NT2/D1 (cell line): ENCODE measurements at regions not wholly inside any gene's neighbourhood (a gene's known extent, or its start where the extent isn't known, plus 50 kb on each side); places are given as distances from the start of the nearest gene placed in this dataset.

Source experiments
- DNase-seq: peaks from one replicate; pipeline ENCODE4 v3.0.0-alpha.2; 2011; ENCODE audit warnings: low read depth, low spot score
- H3K27me3 ChIP-seq: 2 replicates; pipeline ENCODE4 v1.6.0; 2011; ENCODE audit warnings: mild to moderate bottlenecking; ENCODE audit not compliant: insufficient read length, insufficient read depth
- H3K36me3 ChIP-seq: 2 replicates; pipeline ENCODE4 v1.6.1; 2011; ENCODE audit warnings: mild to moderate bottlenecking, low read length, mixed read lengths; ENCODE audit not compliant: insufficient read depth, insufficient read length
- H3K4me1 ChIP-seq: 2 replicates; pipeline ENCODE4 v1.5.1; 2011; ENCODE audit not compliant: insufficient read depth, insufficient read length
- H3K4me3 ChIP-seq: 2 replicates; pipeline ENCODE4 v1.5.1; 2011; ENCODE audit warnings: low read depth; ENCODE audit not compliant: insufficient read length
- H3K9ac ChIP-seq: 2 replicates; pipeline ENCODE4 v1.6.0; 2011; ENCODE audit warnings: low read depth; ENCODE audit not compliant: insufficient read length
- H3K9me3 ChIP-seq: 2 replicates; pipeline ENCODE4 v1.5.1; 2011; ENCODE audit warnings: mild to moderate bottlenecking, low read length; ENCODE audit not compliant: insufficient read depth
- SUZ12 ChIP-seq: IDR thresholded peaks from 2 replicates; pipeline ENCODE4 v1.6.1; 2011; ENCODE audit not compliant: insufficient read length, insufficient read depth; ENCODE audit errors: extremely low read depth
- YY1 ChIP-seq: IDR thresholded peaks from 2 replicates; pipeline ENCODE4 v1.6.1; 2011; ENCODE audit not compliant: insufficient read length, insufficient read depth
- ZNF274 ChIP-seq: IDR thresholded peaks from 2 replicates; pipeline ENCODE4 v1.6.1; 2011; ENCODE audit warnings: mild to moderate bottlenecking, low read depth, low read length

GRCh38 chr13:48862572-48862971 is 113.1 kb upstream of the FNDC3A start:
- Histone ChIP-seq H3K4me3 (no peak overlapping the region), H3K4me1 (no peaks in the 10 kb centered on the region), H3K9ac (no peak overlapping the region), H3K9me3 (no peaks in the 10 kb centered on the region), H3K27me3 (no peaks in the 10 kb centered on the region), H3K36me3 (no peaks in the 10 kb centered on the region)
- TF ChIP-seq YY1 (no peak), ZNF274 (no peak), SUZ12 (no peak)
- DNase-seq: no peak

- no peak overlapping the region for H3K9ac ChIP-seq
- TF ChIP-seq ZNF274 (no peak), SUZ12 (no peak), YY1 (no peak)
- no peaks in the 10 kb centered on the region for H3K4me1 ChIP-seq
- H3K36me3 ChIP-seq: no peaks in the 10 kb centered on the region
- no peak overlapping the region for H3K4me3 ChIP-seq
- H3K9me3 ChIP-seq: no peaks in the 10 kb centered on the region
- no peaks in the 10 kb centered on the region for H3K27me3 ChIP-seq
- no peak for DNase-seq
These were observed 111.6 kb upstream of the FNDC3A start for GRCh38 chr13:48864100-48864499.

GRCh38 chr13:48866249-48866648 is 109.5 kb upstream of the FNDC3A start:
- no peak overlapping the region for H3K9ac ChIP-seq
- no peaks in the 10 kb centered on the region for H3K36me3 ChIP-seq
- no peaks in the 10 kb centered on the region for H3K9me3 ChIP-seq
- TF ChIP-seq ZNF274 (no peak), SUZ12 (no peak), YY1 (no peak)
- no peak overlapping the region for H3K4me3 ChIP-seq
- no peak for DNase-seq
- H3K4me1 ChIP-seq: no peaks in the 10 kb centered on the region
- H3K27me3 ChIP-seq: no peaks in the 10 kb centered on the region

- no peaks in the 10 kb centered on the region for H3K9me3 ChIP-seq
- H3K36me3 ChIP-seq: no peaks in the 10 kb centered on the region
- no peak overlapping the region for H3K9ac ChIP-seq
- TF ChIP-seq SUZ12: no peak
- TF ChIP-seq ZNF274: no peak
- no peak for TF ChIP-seq YY1
- H3K27me3 ChIP-seq: no peaks in the 10 kb centered on the region
- DNase-seq: no peak
- no peaks in the 10 kb centered on the region for H3K4me1 ChIP-seq
- no peak overlapping the region for H3K4me3 ChIP-seq
These were observed 102.6 kb upstream of the FNDC3A start for GRCh38 chr13:48873081-48873480.

- H3K27me3 ChIP-seq: no peaks in the 10 kb centered on the region
- DNase-seq: peak; percentile 85
These were observed 102.1 kb upstream of the FNDC3A start for GRCh38 chr13:48873587-48873986.

GRCh38 chr13:48874165-48874564 is 101.5 kb upstream of the FNDC3A start:
- no peak for DNase-seq
- Histone ChIP-seq H3K4me1 (no peaks in the 10 kb centered on the region), H3K9me3 (no peaks in the 10 kb centered on the region), H3K4me3 (no peak overlapping the region), H3K27me3 (no peaks in the 10 kb centered on the region), H3K9ac (no peak overlapping the region), H3K36me3 (no peaks in the 10 kb centered on the region)
- TF ChIP-seq SUZ12: no peak
- no peak for TF ChIP-seq YY1
- no peak for TF ChIP-seq ZNF274

More at GRCh38 chr13:48873587-48873986, 102.1 kb upstream of the FNDC3A start:
- no peaks in the 10 kb centered on the region for H3K4me1 ChIP-seq
- TF ChIP-seq SUZ12: no peak
- TF ChIP-seq ZNF274: no peak
- TF ChIP-seq YY1: no peak
- no peaks in the 10 kb centered on the region for H3K36me3 ChIP-seq
- H3K4me3 ChIP-seq: no peak overlapping the region
- H3K9ac ChIP-seq: no peak overlapping the region
- H3K9me3 ChIP-seq: no peaks in the 10 kb centered on the region

- Histone ChIP-seq H3K27me3 (no peaks in the 10 kb centered on the region), H3K9ac (no peak overlapping the region), H3K36me3 (no peaks in the 10 kb centered on the region), H3K9me3 (no peaks in the 10 kb centered on the region), H3K4me3 (no peak overlapping the region), H3K4me1 (no peaks in the 10 kb centered on the region)
- TF ChIP-seq ZNF274 (no peak), SUZ12 (no peak), YY1 (no peak)
- DNase-seq: no peak
These were observed 100.7 kb upstream of the FNDC3A start for GRCh38 chr13:48875047-48875446.

GRCh38 chr13:48876289-48876688 is 99.4 kb upstream of the FNDC3A start:
- TF ChIP-seq SUZ12 (no peak), YY1 (no peak), ZNF274 (no peak)
- Histone ChIP-seq H3K4me1 (no peaks in the 10 kb centered on the region), H3K27me3 (no peaks in the 10 kb centered on the region), H3K9me3 (no peaks in the 10 kb centered on the region), H3K36me3 (no peaks in the 10 kb centered on the region), H3K9ac (no peak overlapping the region), H3K4me3 (no peak overlapping the region)
- DNase-seq: no peak
